Breast epithelium (tissue), 4 donors: ENCODE measurements at regions not wholly inside any gene's neighbourhood (a gene's known extent, or its start where the extent isn't known, plus 50 kb on each side); places are given as distances from the start of the nearest gene placed in this dataset.
"Not testable (repeated sequence)": the region's sequence is repeated elsewhere in the genome, so short reads cannot be mapped to it uniquely, and the experiment has no call there.

Experiments
- DNase-seq, 2 donors: peaks; one replicate each; pipeline ENCODE4 v3.0.0-alpha.2; 2019; ENCODE audit warnings: low spot score in 2 of 2
- H3K27ac ChIP-seq, 2 donors: fragments of 200-600 bp; sonication (generic) in 1 of 2; one replicate each; pipeline ENCODE4 v1.5.1; 2016 to 2019; ENCODE audit warnings: mild to moderate bottlenecking in 1 of 2
- H3K27me3 ChIP-seq, 2 donors: fragments of 200-600 bp; sonication (generic) in 1 of 2; one replicate each; pipeline versions ENCODE4 v1.5.1 to v1.6.0; 2017 to 2019; ENCODE audit warnings: control low read depth in 1 of 2, mild to moderate bottlenecking in 1 of 2
- H3K36me3 ChIP-seq: fragments of 200-600 bp; one replicate; pipeline ENCODE4 v1.5.1; 2019
- H3K4me1 ChIP-seq, 2 donors: fragments of 200-600 bp; sonication (generic); one replicate each; pipeline ENCODE4 v1.5.1; 2016 to 2019; ENCODE audit warnings: control low read depth in 1 of 2
- H3K4me3 ChIP-seq, 3 donors: fragments of 200-600 bp; sonication (generic); 1 replicate in 2 of 3; 2 replicates in 1 of 3; pipeline ENCODE4 v1.5.1; 2016 to 2019; ENCODE audit warnings: mild to moderate bottlenecking in 3 of 3, moderate library complexity in 2 of 3
- H3K9me3 ChIP-seq, 2 donors: fragments of 200-600 bp; sonication (generic) in 1 of 2; one replicate each; pipeline ENCODE4 v1.5.1; 2016 to 2019; ENCODE audit warnings: control low read depth in 1 of 2
- CTCF ChIP-seq, 3 donors: fragments of 450-650 bp; IDR thresholded peaks; one replicate each; pipeline ENCODE4 v1.5.1; 2016 to 2017; ENCODE audit warnings: antibody characterized with exemption in 3 of 3, mild to moderate bottlenecking in 3 of 3, moderate library complexity in 3 of 3
- POLR2A ChIP-seq: fragments of 450-650 bp; IDR thresholded peaks from one replicate; pipeline ENCODE4 v1.6.1; 2016; ENCODE audit warnings: antibody characterized with exemption, mild to moderate bottlenecking, moderate library complexity
- POLR2AphosphoS5 ChIP-seq, 3 donors: sonication (generic); formaldehyde crosslinking; IDR thresholded peaks; one replicate each; pipeline ENCODE4 v1.6.1; 2017; ENCODE audit warnings: antibody characterized with exemption in 3 of 3
- intact Hi-C: fragments of 100-400 bp; cut with DNase I; formaldehyde crosslinking; loops from one replicate; pipeline ENCODE4 v1.15.1; 2023; ENCODE audit warnings: low total_unique reads

- H3K9me3 ChIP-seq, result peaks cover 6 to 30% of the 10 kb centered on the region in 2 donors
- no peak for DNase-seq
- TF ChIP-seq CTCF (IDR thresholded peaks at IDR 0.05), result no peak
- no peaks in the 10 kb centered on the region for H3K27me3 ChIP-seq
- no peaks in the 10 kb centered on the region for H3K4me1 ChIP-seq
- intact Hi-C loops, result no loop called here
- H3K4me3 ChIP-seq, result no peak overlapping the region
- no peaks in the 10 kb centered on the region for H3K36me3 ChIP-seq
- no peak overlapping the region for H3K27ac ChIP-seq
These were observed 432.5 kb downstream of the LRRC70 start for GRCh38 chr5:63011158-63011557.

GRCh38 chr5:63008195-63008594, 429.6 kb downstream of the LRRC70 start:
- Histone ChIP-seq H3K27ac (no peak overlapping the region), H3K4me3 (no peak overlapping the region), H3K36me3 (no peaks in the 10 kb centered on the region), H3K9me3 (peaks cover 4 to 26% of the 10 kb centered on the region in 2 donors), H3K27me3 (no peaks in the 10 kb centered on the region), H3K4me1 (no peaks in the 10 kb centered on the region)
- TF ChIP-seq POLR2A, result no peak
- no peak for TF ChIP-seq CTCF (IDR thresholded peaks at IDR 0.05)
- TF ChIP-seq POLR2AphosphoS5 (IDR thresholded peaks at IDR 0.05), result no peak
- intact Hi-C loops, result no loop called here
- no peak for DNase-seq

- DNase-seq, H3K36me3 ChIP-seq, intact Hi-C loops, H3K27ac ChIP-seq, H3K4me1 ChIP-seq, H3K27me3 ChIP-seq, H3K4me3 ChIP-seq: not testable (repeated sequence)
- H3K9me3 ChIP-seq, result peaks cover 7 to 34% of the 10 kb centered on the region in 2 donors
These were observed 416.2 kb downstream of the LRRC70 start for GRCh38 chr5:62994842-62995241.

- intact Hi-C loops, result no loop called here
- no peak overlapping the region for H3K27ac ChIP-seq
- TF ChIP-seq POLR2AphosphoS5 (IDR thresholded peaks at IDR 0.05), result no peak
- TF ChIP-seq POLR2A, result no peak
- no peak for TF ChIP-seq CTCF (IDR thresholded peaks at IDR 0.05)
- DNase-seq, result no peak
- no peak overlapping the region for H3K4me3 ChIP-seq
- H3K27me3 ChIP-seq, result no peaks in the 10 kb centered on the region
- no peaks in the 10 kb centered on the region for H3K4me1 ChIP-seq
- no peaks in the 10 kb centered on the region for H3K36me3 ChIP-seq
- H3K9me3 ChIP-seq, result peaks cover 9 to 44% of the 10 kb centered on the region in 2 donors
These were observed 407.1 kb downstream of the LRRC70 start for GRCh38 chr5:62985749-62986148.

- Histone ChIP-seq H3K4me3 (no peak overlapping the region), H3K36me3 (no peaks in the 10 kb centered on the region), H3K27me3 (no peaks in the 10 kb centered on the region), H3K9me3 (peaks cover 9 to 17% of the 10 kb centered on the region in 2 donors), H3K27ac (no peak overlapping the region), H3K4me1 (no peaks in the 10 kb centered on the region)
- no peak for DNase-seq
- intact Hi-C loops, result no loop called here
- TF ChIP-seq POLR2A (no peak), CTCF (IDR thresholded peaks at IDR 0.05) (no peak), POLR2AphosphoS5 (IDR thresholded peaks at IDR 0.05) (no peak)
These were observed 403.7 kb downstream of the LRRC70 start for GRCh38 chr5:62982348-62982747.

GRCh38 chr5:62980884-62981283, 402.3 kb downstream of the LRRC70 start:
- no peak overlapping the region for H3K27ac ChIP-seq
- no peak for DNase-seq
- H3K9me3 ChIP-seq, result peaks cover 7% of the 10 kb centered on the region in 2 donors
- H3K4me1 ChIP-seq, result no peaks in the 10 kb centered on the region
- H3K36me3 ChIP-seq, result no peaks in the 10 kb centered on the region
- TF ChIP-seq POLR2AphosphoS5 (IDR thresholded peaks at IDR 0.05), result no peak
- no peak for TF ChIP-seq CTCF (IDR thresholded peaks at IDR 0.05)
- TF ChIP-seq POLR2A, result no peak
- H3K4me3 ChIP-seq, result no peak overlapping the region
- H3K27me3 ChIP-seq, result no peaks in the 10 kb centered on the region
- intact Hi-C loops, result no loop called here
